WTC11 (cell line): ENCODE measurements at regions not wholly inside any gene's neighbourhood (a gene's known extent, or its start where the extent isn't known, plus 50 kb on each side); places are given as distances from the start of the nearest gene placed in this dataset.

ENCODE experiments used
- CTCF ChIP-seq: fragments of 200-600 bp; IDR thresholded peaks from 2 replicates; pipeline ENCODE4 v1.8.0; 2022; ENCODE audit warnings: antibody characterized with exemption
- ESRRA ChIP-seq: sonication (generic); formaldehyde crosslinking; IDR thresholded peaks from 2 replicates; pipeline ENCODE4 v1.8.1; 2022; ENCODE audit warnings: mild to moderate bottlenecking, missing genetic modification reagents, borderline replicate concordance
- JUN ChIP-seq: sonication (generic); formaldehyde crosslinking; IDR thresholded peaks from 2 replicates; pipeline ENCODE4 v1.8.0; 2023; ENCODE audit warnings: mild to moderate bottlenecking, missing genetic modification reagents
- NFATC4 ChIP-seq: fragments of 250-450 bp; sonication (Bioruptor Pico); IDR thresholded peaks from 2 replicates; pipeline ENCODE4 v1.9.0; 2021; ENCODE audit warnings: mild to moderate bottlenecking
- TCF7 ChIP-seq: sonication (generic); formaldehyde crosslinking; IDR thresholded peaks from 2 replicates; pipeline ENCODE4 v1.8.0; 2022; ENCODE audit warnings: mild to moderate bottlenecking, low read depth, missing genetic modification reagents, moderate library complexity
- TP53 ChIP-seq: sonication (generic); formaldehyde crosslinking; IDR thresholded peaks from 2 replicates; pipeline ENCODE4 v1.8.1; 2023; ENCODE audit warnings: mild to moderate bottlenecking, missing genetic modification reagents

GRCh38 chr9:74138182-74138581 lies 359.0 kb upstream of the RORB start:
- TF ChIP-seq NFATC4 (CRISPR knock-in tag) = no peak
- no peak for TF ChIP-seq TP53 (CRISPR knock-in tag)
- no peak for TF ChIP-seq ESRRA (CRISPR knock-in tag)
- TF ChIP-seq TCF7 (CRISPR knock-in tag) = no peak
- TF ChIP-seq JUN (CRISPR knock-in tag) = no peak
- TF ChIP-seq CTCF = no peak
